K562 (cell line): ENCODE measurements at regions not wholly inside any gene's neighbourhood (a gene's known extent, or its start where the extent isn't known, plus 50 kb on each side); places are given as distances from the start of the nearest gene placed in this dataset.

Source experiments
- ATAC-seq: fragments of 200-7000 bp; cut with Tn5 transposase; 3 replicates; pipeline ENCODE4 v1.9.1; 2020; ENCODE audit warnings: moderate library complexity
- BruUV-seq: library from RNA; stranded (reverse); fragments of 400-500 nt; replicated peaks from 2 replicates; lab custom pipeline; 2021; lab: Mats Ljungman, UMichigan
- CTCF ChIA-PET: fragments of 300-600 bp; formaldehyde crosslinking; extraction: SDS; loops from one replicate; lab custom pipeline; 2021; ENCODE audit warnings: low intra/inter-chr PET ratio; lab: Yijun Ruan, JAX
- POLR2A ChIA-PET: fragments of 300-600, 350-650 bp; sonication (Branson Sonifier 250); formaldehyde crosslinking; extraction: SDS; loops from one replicate; lab custom pipeline; 2021; ENCODE audit warnings: antibody characterized with exemption, inconsistent platforms; lab: Yijun Ruan, JAX
- DNase-seq, 4 experiments: peaks; one replicate each; pipeline versions ENCODE4 v3.0.0 to v3.0.0-alpha.2; 2011 to 2018; ENCODE audit warnings: low spot score in 3 of 4, mixed read lengths in 3 of 4; ENCODE audit errors: extremely low read depth in 1 of 4
- FAIRE-seq: peaks from 2 replicates; lab custom pipeline; 2011; peaks lifted over from hg19 to GRCh38; lab: Jason Lieb, UNC
- H2AFZ ChIP-seq: 2 replicates; pipeline ENCODE4 v1.6.0; 2011; ENCODE audit warnings: low read depth, low read length, control low read depth, inconsistent platforms
- H3K27ac ChIP-seq: fragments of 200-600 bp; 3 replicates; pipeline ENCODE4 v1.8.0; 2011; ENCODE audit warnings: low read depth, mild to moderate bottlenecking, control low read depth, inconsistent platforms, low read length, moderate library complexity, mixed read lengths; ENCODE audit errors: extremely low read depth
- H3K27me3 ChIP-seq, 2 experiments: fragments of 300-600 bp in 1 of 2; 2 replicates in 1 of 2; 3 replicates in 1 of 2; pipeline versions ENCODE4 v1.6.0 to v1.8.0; 2011; ENCODE audit warnings: inconsistent platforms in 2 of 2, low read length in 2 of 2, mild to moderate bottlenecking in 1 of 2, mixed read lengths in 1 of 2, moderate library complexity in 1 of 2; ENCODE audit not compliant: control insufficient read depth in 2 of 2, insufficient read depth in 2 of 2
- H3K36me3 ChIP-seq: fragments of 300-600 bp; 3 replicates; pipeline ENCODE4 v1.8.0; 2011; ENCODE audit warnings: mild to moderate bottlenecking, low read length, inconsistent platforms; ENCODE audit not compliant: control insufficient read depth, insufficient read depth
- H3K4me1 ChIP-seq, 2 experiments: fragments of 200-600 bp in 1 of 2; replicated peaks in 1 of 2; 2 replicates in 1 of 2; 3 replicates in 1 of 2; pipeline versions ENCODE4 v1.5.1 to v1.8.0; 2011; ENCODE audit warnings: inconsistent platforms in 2 of 2, low read length in 2 of 2, mild to moderate bottlenecking in 1 of 2, mixed read lengths in 1 of 2, moderate library complexity in 1 of 2; ENCODE audit not compliant: control insufficient read depth in 2 of 2, insufficient read depth in 2 of 2
- H3K4me2 ChIP-seq: 2 replicates; pipeline ENCODE4 v1.6.1; 2011; ENCODE audit warnings: low read length, control low read depth, inconsistent platforms, mixed read lengths; ENCODE audit not compliant: insufficient read depth
- H3K4me3 ChIP-seq: fragments of 200-600 bp; sonication (generic), shearing (Covaris generic); 2 replicates; pipeline ENCODE4 v1.5.1; 2016; ENCODE audit warnings: control low read depth, inconsistent platforms
- H3K79me2 ChIP-seq: fragments of 200-600 bp; 3 replicates; pipeline ENCODE4 v1.8.0; 2011; ENCODE audit warnings: low read length, inconsistent platforms; ENCODE audit not compliant: control insufficient read depth, insufficient read depth
- H3K9ac ChIP-seq, 2 experiments: 2 replicates each; pipeline versions ENCODE4 v1.6.0 to v1.6.1; 2011; ENCODE audit warnings: low read depth in 2 of 2, low read length in 2 of 2, control low read depth in 1 of 2, inconsistent platforms in 1 of 2, mild to moderate bottlenecking in 1 of 2, mixed read lengths in 1 of 2; ENCODE audit not compliant: insufficient read depth in 1 of 2
- H3K9me1 ChIP-seq: one replicate; pipeline ENCODE4 v1.6.0; 2011; ENCODE audit warnings: inconsistent platforms, mild to moderate bottlenecking, low read length, moderate library complexity; ENCODE audit not compliant: control insufficient read depth, insufficient read depth
- H3K9me3 ChIP-seq: replicated peaks from 2 replicates; pipeline ENCODE4 v1.5.1; 2011; ENCODE audit warnings: low read depth, low read length, inconsistent platforms; ENCODE audit not compliant: control insufficient read depth, insufficient read depth
- H4K20me1 ChIP-seq: replicated peaks from 2 replicates; pipeline ENCODE4 v1.6.1; 2011; ENCODE audit warnings: low read length, inconsistent platforms, mixed read lengths; ENCODE audit not compliant: control insufficient read depth, insufficient read depth
- CBFA2T2 ChIP-seq: fragments of 450-650 bp; conservative IDR thresholded peaks from 2 replicates; pipeline ENCODE4 v1.6.1; 2017; ENCODE audit warnings: mild to moderate bottlenecking
- CBX8 ChIP-seq: fragments of 200-600 bp; sonication (generic); IDR thresholded peaks from 2 replicates; pipeline ENCODE4 v1.6.1; 2012; ENCODE audit warnings: borderline replicate concordance, mixed run types, low read depth, mild to moderate bottlenecking, moderate library complexity, mixed read lengths, low read length, control low read depth, inconsistent platforms; ENCODE audit not compliant: poor library complexity, severe bottlenecking; ENCODE audit errors: extremely low read depth
- CREBBP ChIP-seq: IDR thresholded peaks from one replicate; pipeline ENCODE4 v1.6.1; 2012; ENCODE audit warnings: low read depth, mild to moderate bottlenecking, control low read depth, inconsistent platforms, low read length
- FOXA3 ChIP-seq, 2 experiments: fragments of 450-650 bp in 1 of 2; sonication (generic) in 1 of 2; formaldehyde crosslinking; IDR thresholded peaks in 1 of 2; conservative IDR thresholded peaks in 1 of 2; 2 replicates each; pipeline versions ENCODE4 v1.4.0 to v1.8.0; 2020 to 2022; ENCODE audit warnings: mild to moderate bottlenecking in 2 of 2, missing genetic modification reagents in 1 of 2
- FUS ChIP-seq: fragments of 200-400 bp; formaldehyde crosslinking; optimal IDR thresholded peaks from 2 replicates; pipeline ENCODE3; 2017; ENCODE audit warnings: low read depth, low read length
- GABPB1 ChIP-seq: sonication (generic); formaldehyde crosslinking; IDR thresholded peaks from 2 replicates; pipeline ENCODE4 v1.8.0; 2022; ENCODE audit warnings: mild to moderate bottlenecking, missing genetic modification reagents
- GATA2 ChIP-seq: sonication (generic); formaldehyde crosslinking; IDR thresholded peaks from 2 replicates; pipeline ENCODE4 v1.4.0; 2020; ENCODE audit warnings: mild to moderate bottlenecking, missing genetic modification reagents
- KDM1A ChIP-seq, 2 experiments: fragments of 450-650 bp; IDR thresholded peaks; 2 replicates each; pipeline ENCODE4 v1.6.1; 2016; ENCODE audit warnings: mild to moderate bottlenecking in 2 of 2
- RBM25 ChIP-seq: fragments of 200-400 bp; formaldehyde crosslinking; IDR thresholded peaks from 2 replicates; pipeline ENCODE4 v1.6.1; 2018; ENCODE audit warnings: low read length, low read depth, moderate library complexity; ENCODE audit not compliant: severe bottlenecking
- ZFX ChIP-seq: sonication (generic); formaldehyde crosslinking; IDR thresholded peaks from 2 replicates; pipeline ENCODE4 v1.8.0; 2022; ENCODE audit warnings: mild to moderate bottlenecking, missing genetic modification reagents, moderate library complexity
- WGBS: fragments of 100-300 bp; shearing (Covaris generic); methylation state at CpG from one replicate; pipeline ENCODE4 v1.1.6; 2016; ENCODE audit warnings: low coverage, mixed read lengths; ENCODE audit not compliant: insufficient coverage; ENCODE audit errors: missing lambda C conversion rate; 5-methylcytosine and 5-hydroxymethylcytosine counted together
- in situ Hi-C: fragments of 300-500 bp; cut with MboI; formaldehyde crosslinking; loops from 4 replicates; pipeline ENCODE4 v1.15.0; 2018; ENCODE audit warnings: inconsistent platforms, mixed read lengths
- intact Hi-C: fragments of 100-400 bp; cut with micrococcal nuclease; formaldehyde crosslinking; loops from 2 replicates; pipeline ENCODE4 v1.14.2; 2022

DNA sequence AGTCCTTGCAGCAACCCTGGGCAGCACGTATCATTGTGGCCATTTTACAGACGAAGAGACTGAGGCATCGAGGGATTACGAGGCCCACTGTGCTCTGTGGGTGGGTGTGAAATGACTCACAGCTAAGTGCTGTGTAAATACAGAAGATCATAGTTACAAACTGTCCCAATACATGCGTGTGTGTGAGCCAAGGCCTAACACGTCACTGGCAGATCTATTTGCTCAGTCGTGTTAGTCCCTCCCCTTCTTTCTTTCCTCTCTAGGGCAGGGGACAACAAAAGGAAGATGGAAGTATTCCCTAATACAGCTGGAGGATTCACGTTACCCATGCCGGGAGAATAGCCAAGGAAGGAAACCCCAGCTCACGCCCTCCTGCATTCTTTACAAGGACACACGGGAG lies 175.9 kb downstream of the CDC5L start:
- Histone ChIP-seq H3K79me2 (no peaks in the 10 kb centered on the region), H3K9me1 (no peaks in the 10 kb centered on the region), H3K9ac (no peak overlapping the region), H3K4me3 (no peak overlapping the region), H3K4me1 (no peaks in the 10 kb centered on the region), H2AFZ (no peak overlapping the region), H3K9me3 (no peaks in the 10 kb centered on the region), H4K20me1 (no peaks in the 10 kb centered on the region), H3K4me2 (no peak overlapping the region), H3K27me3 (peaks cover 28 to 48% of the 10 kb centered on the region in 2 experiments), H3K27ac (no peak overlapping the region), H3K36me3 (no peaks in the 10 kb centered on the region)
- intact Hi-C loops: loop anchor here (10.0 kb wide), 1 partner anchor 89 kb away; no protein-coding TSS in a partner anchor
- no TSS peak for BruUV-seq
- ATAC-seq (no peak), FAIRE-seq (no peak), DNase-seq (no peak)
- ChIA-PET POLR2A (interaction anchor here (0.6 kb wide), 1 partner anchor 13 kb away, joined by 3 read pairs; no protein-coding TSS in a partner anchor), CTCF (no interaction called here)
- under 1% methylated on average over 11 of the region's 11 CpGs for WGBS
- in situ Hi-C loops: no loop called here
- peak in 1 of 2 experiments; percentile 68; a peak in 1 of 4 replicates for TF ChIP-seq FOXA3 (CRISPR knock-in tag; conservative IDR thresholded peaks at IDR 0.05 in 1 of 2, IDR thresholded peaks at IDR 0.05 in 1 of 2)
- TF ChIP-seq CBFA2T2: no peak
- no peak for TF ChIP-seq GATA2
- no peak for TF ChIP-seq CBX8
- no peak for TF ChIP-seq CREBBP
- TF ChIP-seq GABPB1 (CRISPR knock-in tag): no peak
- TF ChIP-seq KDM1A (IDR thresholded peaks at IDR 0.05): peak in 1 of 2 experiments; percentile 9; a peak in 1 of 4 replicates
- TF ChIP-seq FUS: no peak
- TF ChIP-seq ZFX (CRISPR knock-in tag): no peak
- peak; percentile 55 for TF ChIP-seq RBM25
